GM21360 (cell line): ENCODE measurements at regions not wholly inside any gene's neighbourhood (a gene's known extent, or its start where the extent isn't known, plus 50 kb on each side); places are given as distances from the start of the nearest gene placed in this dataset.
A peak's percentile ranks its signal among the peaks of the same experiment; 100 is the strongest.

Experiments used
- ATAC-seq: cut with Tn5 transposase; IDR thresholded peaks from one replicate; pipeline ENCODE4 v1.9.1; 2021; ENCODE audit warnings: mild to moderate bottlenecking, moderate library complexity; ENCODE audit not compliant: unreplicated experiment

- no peak for ATAC-seq
Measured at GRCh38 chrX:9311421-9312160, 153.3 kb upstream of the TBL1X start.

GRCh38 chrX:9312922-9313867 lies 151.7 kb upstream of the TBL1X start:
- ATAC-seq, result peak; percentile 68

- no peak for ATAC-seq
Measured at GRCh38 chrX:9315086-9315485, 149.8 kb upstream of the TBL1X start.

- no peak for ATAC-seq
Measured at GRCh38 chrX:9316096-9316495, 148.8 kb upstream of the TBL1X start.

- no peak for ATAC-seq
Measured at GRCh38 chrX:9317176-9317575, 147.7 kb upstream of the TBL1X start.

GRCh38 chrX:9318213-9318612 lies 146.6 kb upstream of the TBL1X start:
- no peak for ATAC-seq

GRCh38 chrX:9318766-9319165 lies 146.1 kb upstream of the TBL1X start:
- no peak for ATAC-seq

GRCh38 chrX:9320940-9321339 lies 143.9 kb upstream of the TBL1X start:
- ATAC-seq, result no peak

- no peak for ATAC-seq
Measured at GRCh38 chrX:9324676-9325075, 140.2 kb upstream of the TBL1X start.

- ATAC-seq, result no peak
Measured at GRCh38 chrX:9326369-9326768, 138.5 kb upstream of the TBL1X start.

GRCh38 chrX:9327086-9327746 lies 137.6 kb upstream of the TBL1X start:
- ATAC-seq, result no peak

- no peak for ATAC-seq
Measured at GRCh38 chrX:9327747-9328145, 137.1 kb upstream of the TBL1X start.

- ATAC-seq, result no peak
Measured at GRCh38 chrX:9329056-9329455, 135.8 kb upstream of the TBL1X start.

- ATAC-seq, result no peak
Measured at GRCh38 chrX:9330249-9330982, 134.4 kb upstream of the TBL1X start.

GRCh38 chrX:9333873-9334560 lies 130.8 kb upstream of the TBL1X start:
- ATAC-seq, result no peak

GRCh38 chrX:9335251-9335650 lies 129.6 kb upstream of the TBL1X start:
- no peak for ATAC-seq

GRCh38 chrX:9336456-9336855 lies 128.4 kb upstream of the TBL1X start:
- ATAC-seq, result no peak

GRCh38 chrX:9337046-9337445 lies 127.8 kb upstream of the TBL1X start:
- ATAC-seq, result no peak

- no peak for ATAC-seq
Measured at GRCh38 chrX:9338986-9339385, 125.9 kb upstream of the TBL1X start.
